Endothelial cell (in vitro differentiated cells): ENCODE measurements at regions not wholly inside any gene's neighbourhood (a gene's known extent, or its start where the extent isn't known, plus 50 kb on each side); places are given as distances from the start of the nearest gene placed in this dataset.

Source experiments
- DNase-seq: peaks from one replicate; pipeline ENCODE4 v3.0.0; 2021; ENCODE audit warnings: low spot score
- H3K27ac Mint-ChIP-seq: one replicate; pipeline ENCODE4 v1.8.0; 2021; ENCODE audit warnings: mixed read lengths, inconsistent platforms; ENCODE audit not compliant: unreplicated experiment
- H3K27me3 Mint-ChIP-seq: one replicate; pipeline ENCODE4 v1.8.0; 2021; ENCODE audit warnings: mild to moderate bottlenecking, moderate library complexity, mixed read lengths, inconsistent platforms; ENCODE audit not compliant: unreplicated experiment
- H3K36me3 Mint-ChIP-seq: one replicate; pipeline ENCODE4 v1.8.0; 2021; ENCODE audit warnings: mild to moderate bottlenecking, low read depth, mixed read lengths, inconsistent platforms; ENCODE audit not compliant: unreplicated experiment
- H3K4me1 Mint-ChIP-seq: one replicate; pipeline ENCODE4 v1.8.0; 2021; ENCODE audit warnings: mild to moderate bottlenecking, mixed read lengths, inconsistent platforms; ENCODE audit not compliant: unreplicated experiment
- H3K4me3 Mint-ChIP-seq: one replicate; pipeline ENCODE4 v1.8.0; 2021; ENCODE audit warnings: mild to moderate bottlenecking, mixed read lengths, inconsistent platforms; ENCODE audit not compliant: unreplicated experiment
- H3K9me3 Mint-ChIP-seq: one replicate; pipeline ENCODE4 v1.8.0; 2021; ENCODE audit warnings: mixed read lengths, inconsistent platforms; ENCODE audit not compliant: unreplicated experiment
- CTCF ChIP-seq: fragments of 200-600 bp; sonication (generic); IDR thresholded peaks from one replicate; pipeline ENCODE4 v1.5.0; 2021; ENCODE audit warnings: antibody characterized with exemption; ENCODE audit not compliant: unreplicated experiment

GRCh38 chr3:18103591-18103990, 321.5 kb downstream of the SATB1 start:
- no peak for DNase-seq
- Mint-ChIP-seq H3K27me3 (no peaks in the 10 kb centered on the region), H3K36me3 (no peaks in the 10 kb centered on the region), H3K4me3 (no peak overlapping the region), H3K4me1 (no peaks in the 10 kb centered on the region), H3K9me3 (no peaks in the 10 kb centered on the region), H3K27ac (no peak overlapping the region)
- TF ChIP-seq CTCF, result no peak

DNA sequence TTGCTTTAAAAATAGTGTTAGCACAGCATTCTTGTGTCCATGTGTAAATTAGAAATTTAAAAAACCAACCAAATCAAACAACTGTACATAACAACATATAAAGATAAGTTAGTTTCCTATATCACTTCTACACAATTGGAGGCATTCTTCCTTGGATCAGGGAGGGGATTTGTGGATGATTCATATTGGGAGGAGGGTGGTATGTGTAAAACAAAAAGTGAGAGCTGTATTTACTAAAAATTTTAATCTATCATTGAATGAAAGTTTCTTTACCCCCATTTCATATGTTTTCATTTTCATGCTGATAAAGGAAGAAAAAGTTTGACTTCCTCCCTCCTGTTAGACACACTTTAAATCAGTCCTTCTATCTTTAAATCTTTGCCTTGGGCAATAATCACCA, 325.0 kb downstream of the SATB1 start:
- no peak for TF ChIP-seq CTCF
- Mint-ChIP-seq H3K27me3 (no peaks in the 10 kb centered on the region), H3K9me3 (no peaks in the 10 kb centered on the region), H3K4me1 (no peaks in the 10 kb centered on the region), H3K36me3 (no peaks in the 10 kb centered on the region), H3K27ac (no peak overlapping the region), H3K4me3 (no peak overlapping the region)
- no peak for DNase-seq

- no peak for DNase-seq
- H3K27ac Mint-ChIP-seq, result no peak overlapping the region
Observed at GRCh38 chr3:18099611-18100010, 325.5 kb downstream of the SATB1 start.

DNA sequence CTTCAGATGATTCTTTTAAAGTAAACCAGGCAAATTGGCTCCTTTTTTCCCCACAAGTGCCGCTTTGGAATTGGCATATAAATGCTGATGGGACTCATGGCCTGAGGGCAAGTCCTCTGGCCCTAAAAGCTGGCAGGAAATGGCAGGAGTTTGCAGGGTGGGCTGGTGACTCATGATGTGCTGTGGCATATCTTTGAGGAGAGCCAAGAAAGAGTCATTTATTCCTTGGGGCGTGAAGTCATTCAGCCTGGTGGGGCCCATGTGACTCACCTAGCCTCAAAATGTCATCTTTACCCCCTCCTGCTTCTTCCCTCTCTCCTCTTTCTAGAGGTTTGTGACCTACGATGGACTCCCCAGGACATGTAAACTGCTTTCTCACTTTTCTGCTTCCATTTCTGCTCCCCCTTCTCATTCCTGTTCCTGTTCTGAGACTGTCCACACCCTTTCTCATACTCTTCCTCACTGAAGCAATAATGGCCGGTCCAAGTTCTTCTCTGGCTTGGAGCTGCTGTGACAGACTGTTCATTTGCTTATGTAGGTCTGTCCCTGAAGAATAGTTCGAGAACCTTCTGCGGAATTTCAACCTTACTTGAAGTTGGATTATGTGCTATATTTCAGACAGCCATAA, 326.1 kb downstream of the SATB1 start:
- Mint-ChIP-seq H3K36me3 (no peaks in the 10 kb centered on the region), H3K27me3 (no peaks in the 10 kb centered on the region), H3K4me1 (peaks cover 10% of the 10 kb centered on the region), H3K27ac (no peak overlapping the region), H3K4me3 (no peak overlapping the region), H3K9me3 (no peaks in the 10 kb centered on the region)
- no peak for TF ChIP-seq CTCF
- no peak for DNase-seq

More at GRCh38 chr3:18099611-18100010, 325.5 kb downstream of the SATB1 start:
- no peak for TF ChIP-seq CTCF
- no peaks in the 10 kb centered on the region for H3K27me3 Mint-ChIP-seq
- H3K4me3 Mint-ChIP-seq, result no peak overlapping the region
- no peaks in the 10 kb centered on the region for H3K9me3 Mint-ChIP-seq
- H3K4me1 Mint-ChIP-seq, result peaks cover 5% of the 10 kb centered on the region
- no peaks in the 10 kb centered on the region for H3K36me3 Mint-ChIP-seq

DNA sequence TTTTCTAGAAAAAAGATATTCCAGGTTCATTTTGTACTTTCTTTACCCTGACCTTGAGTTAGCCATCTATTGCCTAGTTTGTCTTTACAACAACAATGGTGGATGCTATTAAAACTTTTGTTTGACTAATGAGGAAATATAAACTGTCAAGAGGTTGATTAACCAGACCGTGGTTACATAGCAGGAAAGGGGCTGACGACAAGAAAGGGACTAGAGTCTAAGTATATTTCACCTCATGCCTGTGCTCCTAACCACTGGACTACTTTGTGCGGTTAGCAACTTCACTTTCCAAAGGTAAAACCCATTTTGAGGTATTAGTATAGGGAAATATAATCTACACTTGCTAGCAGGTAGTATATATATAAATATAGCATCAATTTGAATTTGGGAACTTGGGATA, 327.1 kb downstream of the SATB1 start:
- no peak for DNase-seq
- no peak for TF ChIP-seq CTCF
- Mint-ChIP-seq H3K27me3 (no peaks in the 10 kb centered on the region), H3K4me3 (no peak overlapping the region), H3K4me1 (peaks cover 11% of the 10 kb centered on the region), H3K9me3 (no peaks in the 10 kb centered on the region), H3K27ac (no peak overlapping the region), H3K36me3 (no peaks in the 10 kb centered on the region)
